ENCODE measurements at regions not wholly inside any gene's neighbourhood (a gene's known extent, or its start where the extent isn't known, plus 50 kb on each side); places are given as distances from the start of the nearest gene placed in this dataset.
"Not testable (repeated sequence)": the region's sequence is repeated elsewhere in the genome, so short reads cannot be mapped to it uniquely, and the experiment has no call there.

DNA sequence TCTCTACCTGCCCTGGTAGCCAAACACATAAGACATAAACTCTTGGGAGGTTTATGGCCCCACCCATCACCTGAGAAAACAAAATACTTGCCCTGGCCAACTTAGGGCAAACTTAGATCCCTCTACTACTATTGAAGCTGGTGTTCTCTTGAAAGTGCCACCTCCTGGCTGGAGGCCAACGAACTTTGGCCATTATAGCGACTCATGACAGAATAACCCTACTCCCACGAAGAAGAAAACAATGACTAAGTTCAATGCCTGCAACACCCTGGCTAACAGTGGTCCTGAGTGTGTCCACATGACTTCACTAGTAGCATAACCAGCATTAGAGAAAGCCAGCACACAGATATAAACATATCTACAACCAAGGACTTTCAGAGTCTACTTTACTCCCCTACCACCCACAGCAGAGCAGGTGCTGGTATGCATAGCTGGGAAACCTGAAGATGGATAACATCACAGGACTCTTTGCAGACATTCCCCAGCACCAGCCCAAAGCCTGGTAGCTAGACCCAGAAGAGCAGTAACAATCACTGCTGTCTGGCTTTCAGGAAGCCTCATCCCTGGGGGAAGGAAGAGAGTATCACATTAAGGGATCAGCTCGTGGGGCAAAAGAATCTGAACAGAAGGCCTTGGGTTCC lies 81.0 kb downstream of the SLC30A10 start:
- Histone ChIP-seq H4K20me1 (ENCODE audit: control insufficient read depth, extremely low read depth, insufficient read depth, low read length) (no peaks in the 10 kb centered on the region), H3K79me2 (ENCODE audit: control insufficient read depth, insufficient read depth, low read length) (no peaks in the 10 kb centered on the region), H3K4me2 (ENCODE audit: control insufficient read depth, extremely low read depth, insufficient read depth, low read depth, low read length) (no peak overlapping the region), H3K4me1 (ENCODE audit: control insufficient read depth, extremely low read depth, insufficient read depth, low read length) (no peaks in the 10 kb centered on the region), H3K4me3 (ENCODE audit: control insufficient read depth in 2 of 3, extremely low read depth in 1 of 3, insufficient read depth in 2 of 3, low read depth in 1 of 3, low read length in 3 of 3) (no peak overlapping the region), H3K27me3 (ENCODE audit: control insufficient read depth, extremely low read depth, insufficient read depth, low read length) (no peaks in the 10 kb centered on the region), H3K27ac (ENCODE audit: control insufficient read depth, insufficient read depth, low read length) (no peak overlapping the region), H3K9me3 (ENCODE audit: control insufficient read depth, low read depth, low read length) (no peaks in the 10 kb centered on the region), H2AFZ (ENCODE audit: control insufficient read depth, low read length) (no peak overlapping the region), H3K9ac (ENCODE audit: control insufficient read depth, extremely low read depth, insufficient read depth, low read length) (no peak overlapping the region), H3K36me3 (ENCODE audit: control insufficient read depth in 2 of 2, extremely low read depth in 1 of 2, insufficient read depth in 2 of 2, low read length in 2 of 2) (no peaks in the 10 kb centered on the region), H3K9me1 (ENCODE audit: control insufficient read depth, extremely low read depth, insufficient read depth, low read length) (no peaks in the 10 kb centered on the region)
- FAIRE-seq (no peak), DNase-seq (ENCODE audit: low read depth, low spot score) (no peak)
- dilution Hi-C loops (cut with MboI; ENCODE audit: extremely low pct_ligation_motif_present, low sequenced_read_pairs), result no loop called here
- TF ChIP-seq EZH2 (IDR thresholded peaks at IDR 0.05; ENCODE audit: low read length), result no peak
- TF ChIP-seq, protein P1, sequence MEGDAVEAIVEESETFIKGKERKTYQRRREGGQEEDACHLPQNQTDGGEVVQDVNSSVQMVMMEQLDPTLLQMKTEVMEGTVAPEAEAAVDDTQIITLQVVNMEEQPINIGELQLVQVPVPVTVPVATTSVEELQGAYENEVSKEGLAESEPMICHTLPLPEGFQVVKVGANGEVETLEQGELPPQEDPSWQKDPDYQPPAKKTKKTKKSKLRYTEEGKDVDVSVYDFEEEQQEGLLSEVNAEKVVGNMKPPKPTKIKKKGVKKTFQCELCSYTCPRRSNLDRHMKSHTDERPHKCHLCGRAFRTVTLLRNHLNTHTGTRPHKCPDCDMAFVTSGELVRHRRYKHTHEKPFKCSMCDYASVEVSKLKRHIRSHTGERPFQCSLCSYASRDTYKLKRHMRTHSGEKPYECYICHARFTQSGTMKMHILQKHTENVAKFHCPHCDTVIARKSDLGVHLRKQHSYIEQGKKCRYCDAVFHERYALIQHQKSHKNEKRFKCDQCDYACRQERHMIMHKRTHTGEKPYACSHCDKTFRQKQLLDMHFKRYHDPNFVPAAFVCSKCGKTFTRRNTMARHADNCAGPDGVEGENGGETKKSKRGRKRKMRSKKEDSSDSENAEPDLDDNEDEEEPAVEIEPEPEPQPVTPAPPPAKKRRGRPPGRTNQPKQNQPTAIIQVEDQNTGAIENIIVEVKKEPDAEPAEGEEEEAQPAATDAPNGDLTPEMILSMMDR (optimal IDR thresholded peaks at IDR 0.05 in 1 of 3, IDR thresholded peaks at IDR 0.05 in 1 of 3, conservative IDR thresholded peaks at IDR 0.05 in 1 of 3; ENCODE audit: extremely low read depth in 1 of 3, insufficient read depth in 2 of 3, low read length in 3 of 3), result no peak

GRCh38 chr1:219839595-219839994 lies 88.8 kb downstream of the SLC30A10 start:
- FAIRE-seq; H3K4me2 ChIP-seq (ENCODE audit: control insufficient read depth, extremely low read depth, insufficient read depth, low read depth, low read length); H4K20me1 ChIP-seq (ENCODE audit: control insufficient read depth, extremely low read depth, insufficient read depth, low read length); H3K4me1 ChIP-seq (ENCODE audit: control insufficient read depth, extremely low read depth, insufficient read depth, low read length); H2AFZ ChIP-seq (ENCODE audit: control insufficient read depth, low read length); H3K27me3 ChIP-seq (ENCODE audit: control insufficient read depth, extremely low read depth, insufficient read depth, low read length); H3K4me3 ChIP-seq (ENCODE audit: control insufficient read depth in 2 of 3, extremely low read depth in 1 of 3, insufficient read depth in 2 of 3, low read depth in 1 of 3, low read length in 3 of 3); DNase-seq (ENCODE audit: low read depth, low spot score); H3K79me2 ChIP-seq (ENCODE audit: control insufficient read depth, insufficient read depth, low read length); dilution Hi-C loops (cut with MboI; ENCODE audit: extremely low pct_ligation_motif_present, low sequenced_read_pairs); H3K9me3 ChIP-seq (ENCODE audit: control insufficient read depth, low read depth, low read length); H3K36me3 ChIP-seq (ENCODE audit: control insufficient read depth in 2 of 2, extremely low read depth in 1 of 2, insufficient read depth in 2 of 2, low read length in 2 of 2); H3K9me1 ChIP-seq (ENCODE audit: control insufficient read depth, extremely low read depth, insufficient read depth, low read length); H3K27ac ChIP-seq (ENCODE audit: control insufficient read depth, insufficient read depth, low read length); H3K9ac ChIP-seq (ENCODE audit: control insufficient read depth, extremely low read depth, insufficient read depth, low read length): not testable (repeated sequence)

- dilution Hi-C loops (cut with MboI; ENCODE audit: extremely low pct_ligation_motif_present, low sequenced_read_pairs), result no loop called here
- Histone ChIP-seq H3K9ac (ENCODE audit: control insufficient read depth, extremely low read depth, insufficient read depth, low read length) (no peak overlapping the region), H3K9me1 (ENCODE audit: control insufficient read depth, extremely low read depth, insufficient read depth, low read length) (no peaks in the 10 kb centered on the region), H3K79me2 (ENCODE audit: control insufficient read depth, insufficient read depth, low read length) (no peaks in the 10 kb centered on the region), H3K27me3 (ENCODE audit: control insufficient read depth, extremely low read depth, insufficient read depth, low read length) (no peaks in the 10 kb centered on the region), H3K36me3 (ENCODE audit: control insufficient read depth in 2 of 2, extremely low read depth in 1 of 2, insufficient read depth in 2 of 2, low read length in 2 of 2) (no peaks in the 10 kb centered on the region), H3K4me1 (ENCODE audit: control insufficient read depth, extremely low read depth, insufficient read depth, low read length) (no peaks in the 10 kb centered on the region), H3K9me3 (ENCODE audit: control insufficient read depth, low read depth, low read length) (no peaks in the 10 kb centered on the region), H3K4me2 (ENCODE audit: control insufficient read depth, extremely low read depth, insufficient read depth, low read depth, low read length) (no peak overlapping the region), H4K20me1 (ENCODE audit: control insufficient read depth, extremely low read depth, insufficient read depth, low read length) (no peaks in the 10 kb centered on the region), H3K27ac (ENCODE audit: control insufficient read depth, insufficient read depth, low read length) (no peak overlapping the region), H3K4me3 (ENCODE audit: control insufficient read depth in 2 of 3, extremely low read depth in 1 of 3, insufficient read depth in 2 of 3, low read depth in 1 of 3, low read length in 3 of 3) (no peak overlapping the region), H2AFZ (ENCODE audit: control insufficient read depth, low read length) (no peak overlapping the region)
- DNase-seq (ENCODE audit: low read depth, low spot score) (no peak), FAIRE-seq (no peak)
- no peak for TF ChIP-seq EZH2 (IDR thresholded peaks at IDR 0.05; ENCODE audit: low read length)
- TF ChIP-seq, protein P1 (optimal IDR thresholded peaks at IDR 0.05 in 1 of 3, IDR thresholded peaks at IDR 0.05 in 1 of 3, conservative IDR thresholded peaks at IDR 0.05 in 1 of 3; ENCODE audit: extremely low read depth in 1 of 3, insufficient read depth in 2 of 3, low read length in 3 of 3), result no peak
These were observed 90.4 kb downstream of the SLC30A10 start for GRCh38 chr1:219837994-219838294.
